MM.1S (cell line): ENCODE measurements at regions not wholly inside any gene's neighbourhood (a gene's known extent, or its start where the extent isn't known, plus 50 kb on each side); places are given as distances from the start of the nearest gene placed in this dataset.

Source experiments
- DNase-seq: peaks from one replicate; pipeline ENCODE4 v3.0.0-alpha.2; 2015
- H2AFZ ChIP-seq: fragments of 300-600 bp; sonication (generic); 2 replicates; pipeline ENCODE4 v1.6.0; 2016; ENCODE audit warnings: antibody characterized with exemption, low read length
- H3F3A ChIP-seq: fragments of 300-600 bp; sonication (generic); 2 replicates; pipeline ENCODE4 v1.6.1; 2016; ENCODE audit warnings: mild to moderate bottlenecking, antibody characterized with exemption, low read length, moderate library complexity, mixed read lengths; ENCODE audit not compliant: insufficient read depth
- H3K27ac ChIP-seq: fragments of 300-600 bp; sonication (generic); 2 replicates; pipeline ENCODE4 v1.5.1; 2016; ENCODE audit warnings: mild to moderate bottlenecking, low read length
- H3K27me3 ChIP-seq: fragments of 300-600 bp; sonication (generic); replicated peaks from 2 replicates; pipeline ENCODE4 v1.6.0; 2016; ENCODE audit warnings: low read length; ENCODE audit not compliant: insufficient read depth
- H3K36me3 ChIP-seq: fragments of 300-600 bp; sonication (generic); replicated peaks from 2 replicates; pipeline ENCODE4 v1.6.1; 2016; ENCODE audit warnings: mild to moderate bottlenecking, low read length, mixed read lengths; ENCODE audit not compliant: insufficient read depth
- H3K4me1 ChIP-seq: fragments of 300-600 bp; sonication (generic); 2 replicates; pipeline ENCODE4 v1.6.1; 2016; ENCODE audit warnings: low read length, mixed read lengths
- H3K4me2 ChIP-seq: fragments of 300-600 bp; sonication (generic); 2 replicates; pipeline ENCODE4 v1.6.0; 2016; ENCODE audit warnings: low read depth, low read length
- H3K4me3 ChIP-seq: fragments of 300-600 bp; sonication (generic); 2 replicates; pipeline ENCODE4 v1.5.1; 2016; ENCODE audit warnings: low read length, mixed read lengths
- H3K79me2 ChIP-seq: fragments of 300-600 bp; sonication (generic); 2 replicates; pipeline ENCODE4 v1.6.1; 2016; ENCODE audit warnings: mixed run types, low read length, mixed read lengths
- H3K9ac ChIP-seq: fragments of 300-600 bp; sonication (generic); 2 replicates; pipeline ENCODE4 v1.6.1; 2016; ENCODE audit warnings: low read length, mixed read lengths
- H3K9me2 ChIP-seq: fragments of 300-600 bp; sonication (generic); replicated peaks from 2 replicates; pipeline ENCODE4 v1.6.1; 2016; ENCODE audit warnings: mild to moderate bottlenecking, low read length, mixed read lengths; ENCODE audit not compliant: insufficient read depth
- H3K9me3 ChIP-seq: fragments of 300-600 bp; sonication (generic); replicated peaks from 2 replicates; pipeline ENCODE4 v1.6.1; 2016; ENCODE audit warnings: mild to moderate bottlenecking, low read length, mixed read lengths; ENCODE audit not compliant: insufficient read depth
- H4K20me1 ChIP-seq: fragments of 300-600 bp; sonication (generic); 2 replicates; pipeline ENCODE4 v1.6.1; 2016; ENCODE audit warnings: mild to moderate bottlenecking, low read length, moderate library complexity, mixed read lengths; ENCODE audit not compliant: insufficient read depth
- EZH2 ChIP-seq: fragments of 300-600 bp; sonication (generic); optimal IDR thresholded peaks from 2 replicates; pipeline ENCODE3; 2017; ENCODE audit warnings: low read depth, mild to moderate bottlenecking, antibody characterized with exemption, low read length, mixed read lengths
- EZH2phosphoT487 ChIP-seq: fragments of 300-600 bp; sonication (generic); IDR thresholded peaks from 2 replicates; pipeline ENCODE4 v1.6.1; 2018; ENCODE audit warnings: antibody characterized with exemption, low read length
- TF ChIP-seq, protein P1 (sequence below): fragments of 300-600 bp; sonication (generic); IDR thresholded peaks from 2 replicates; pipeline ENCODE4 v1.5.1; 2016; ENCODE audit warnings: antibody characterized with exemption, low read length, mixed read lengths

DNA sequence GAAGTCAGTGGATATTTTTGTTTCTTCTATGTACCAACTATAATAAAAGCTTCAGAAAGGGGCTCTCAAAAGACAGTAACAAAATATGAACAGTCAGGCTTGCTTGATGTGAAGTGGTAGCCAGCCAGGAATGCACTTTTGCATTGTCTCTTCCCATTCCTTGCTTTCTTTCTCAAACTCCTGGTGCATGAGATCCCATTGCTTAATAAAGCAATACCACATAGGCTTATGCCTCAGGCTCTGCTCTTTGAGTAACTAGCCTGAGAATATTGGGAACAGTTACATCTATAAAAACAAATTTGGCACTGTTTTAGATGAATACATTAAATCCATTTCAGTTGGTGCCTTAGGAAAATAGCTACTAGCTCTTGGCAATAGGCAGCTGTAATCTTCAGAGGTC lies 62.6 kb upstream of the ST6GAL2 start:
- Histone ChIP-seq H4K20me1 (no peaks in the 10 kb centered on the region), H3K9me2 (no peaks in the 10 kb centered on the region), H3K4me3 (no peak overlapping the region), H3K9me3 (no peaks in the 10 kb centered on the region), H3K4me1 (no peaks in the 10 kb centered on the region), H3F3A (no peaks in the 10 kb centered on the region), H3K36me3 (no peaks in the 10 kb centered on the region), H3K27me3 (no peaks in the 10 kb centered on the region), H2AFZ (no peak overlapping the region), H3K4me2 (no peak overlapping the region), H3K9ac (no peak overlapping the region), H3K27ac (no peak overlapping the region), H3K79me2 (no peaks in the 10 kb centered on the region)
- TF ChIP-seq, protein P1, sequence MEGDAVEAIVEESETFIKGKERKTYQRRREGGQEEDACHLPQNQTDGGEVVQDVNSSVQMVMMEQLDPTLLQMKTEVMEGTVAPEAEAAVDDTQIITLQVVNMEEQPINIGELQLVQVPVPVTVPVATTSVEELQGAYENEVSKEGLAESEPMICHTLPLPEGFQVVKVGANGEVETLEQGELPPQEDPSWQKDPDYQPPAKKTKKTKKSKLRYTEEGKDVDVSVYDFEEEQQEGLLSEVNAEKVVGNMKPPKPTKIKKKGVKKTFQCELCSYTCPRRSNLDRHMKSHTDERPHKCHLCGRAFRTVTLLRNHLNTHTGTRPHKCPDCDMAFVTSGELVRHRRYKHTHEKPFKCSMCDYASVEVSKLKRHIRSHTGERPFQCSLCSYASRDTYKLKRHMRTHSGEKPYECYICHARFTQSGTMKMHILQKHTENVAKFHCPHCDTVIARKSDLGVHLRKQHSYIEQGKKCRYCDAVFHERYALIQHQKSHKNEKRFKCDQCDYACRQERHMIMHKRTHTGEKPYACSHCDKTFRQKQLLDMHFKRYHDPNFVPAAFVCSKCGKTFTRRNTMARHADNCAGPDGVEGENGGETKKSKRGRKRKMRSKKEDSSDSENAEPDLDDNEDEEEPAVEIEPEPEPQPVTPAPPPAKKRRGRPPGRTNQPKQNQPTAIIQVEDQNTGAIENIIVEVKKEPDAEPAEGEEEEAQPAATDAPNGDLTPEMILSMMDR, result no peak
- no peak for TF ChIP-seq EZH2phosphoT487
- TF ChIP-seq EZH2, result no peak
- no peak for DNase-seq

DNA sequence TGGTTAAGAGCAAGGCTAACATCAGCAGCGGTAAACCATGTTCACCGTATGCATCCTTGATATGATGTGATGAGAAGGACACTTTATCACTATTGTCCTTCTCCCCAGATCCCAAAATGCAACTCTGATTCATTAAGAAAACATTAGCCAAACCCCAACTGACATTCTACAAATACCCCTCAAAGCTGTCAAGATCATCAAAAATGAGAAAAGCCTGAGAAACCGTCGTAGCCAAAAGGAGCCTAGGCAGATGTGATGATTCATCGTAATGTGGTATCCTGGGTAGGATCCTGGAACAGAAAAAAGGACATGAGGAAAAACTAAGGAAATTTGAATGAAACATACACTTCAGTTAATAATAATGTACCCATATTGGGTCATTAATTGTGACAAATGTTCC lies 67.3 kb upstream of the ST6GAL2 start:
- Histone ChIP-seq H3K9me3 (no peaks in the 10 kb centered on the region), H3K4me1 (no peaks in the 10 kb centered on the region), H3K4me2 (no peak overlapping the region), H3K27ac (no peak overlapping the region), H3K36me3 (no peaks in the 10 kb centered on the region), H4K20me1 (no peaks in the 10 kb centered on the region), H3K9ac (no peak overlapping the region), H3F3A (no peaks in the 10 kb centered on the region), H3K27me3 (no peaks in the 10 kb centered on the region), H3K4me3 (no peak overlapping the region), H3K79me2 (no peaks in the 10 kb centered on the region), H2AFZ (no peak overlapping the region), H3K9me2 (no peaks in the 10 kb centered on the region)
- DNase-seq, result no peak
- no peak for TF ChIP-seq EZH2
- TF ChIP-seq, protein P1, result no peak
- no peak for TF ChIP-seq EZH2phosphoT487

DNA sequence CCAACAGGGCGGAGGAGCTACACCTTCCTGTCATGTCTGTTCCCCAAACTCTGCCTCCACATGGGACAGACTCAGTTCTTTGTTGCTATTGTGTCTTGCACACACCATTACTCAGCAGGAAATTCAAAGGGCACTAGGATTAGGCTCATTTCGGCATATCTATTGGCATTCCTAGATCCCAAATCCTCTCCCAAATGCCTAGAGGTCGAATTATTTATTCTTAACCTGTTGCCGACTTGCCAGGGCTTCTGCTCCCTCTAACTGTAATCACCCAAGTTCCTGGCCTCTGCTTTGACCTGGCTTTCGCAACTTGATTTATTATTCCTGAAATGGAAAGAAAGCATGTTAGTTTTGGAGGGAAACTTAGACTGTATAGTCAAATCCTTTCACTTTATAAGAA lies 67.8 kb upstream of the ST6GAL2 start:
- TF ChIP-seq EZH2phosphoT487 (no peak), EZH2 (no peak)
- TF ChIP-seq, protein P1, result no peak
- H3K4me3 ChIP-seq, result no peak overlapping the region
- H3K4me1 ChIP-seq, result no peaks in the 10 kb centered on the region
- H3K27ac ChIP-seq, result no peak overlapping the region
- no peaks in the 10 kb centered on the region for H3K9me2 ChIP-seq
- no peaks in the 10 kb centered on the region for H3K9me3 ChIP-seq
- no peaks in the 10 kb centered on the region for H3K27me3 ChIP-seq
- H3F3A ChIP-seq, result no peaks in the 10 kb centered on the region
- no peaks in the 10 kb centered on the region for H3K79me2 ChIP-seq
- no peaks in the 10 kb centered on the region for H4K20me1 ChIP-seq
- no peaks in the 10 kb centered on the region for H3K36me3 ChIP-seq
- H3K4me2 ChIP-seq, result no peak overlapping the region
- no peak overlapping the region for H3K9ac ChIP-seq
- DNase-seq, result no peak
- H2AFZ ChIP-seq, result no peak overlapping the region
